T47D (cell line): ENCODE measurements at regions not wholly inside any gene's neighbourhood (a gene's known extent, or its start where the extent isn't known, plus 50 kb on each side); places are given as distances from the start of the nearest gene placed in this dataset.
"Not testable (repeated sequence)": the region's sequence is repeated elsewhere in the genome, so short reads cannot be mapped to it uniquely, and the experiment has no call there.

Experiments used
- DNase-seq, 2 experiments: peaks; one replicate each; pipeline versions ENCODE4 v3.0.0 to v3.0.0-alpha.2; 2011 to 2012; ENCODE audit warnings: low read depth in 1 of 2, low spot score in 1 of 2
- JUND ChIP-seq: IDR thresholded peaks from 2 replicates; pipeline ENCODE4 v1.6.1; 2012; ENCODE audit warnings: low read depth
- in situ Hi-C: cut with HindIII; loops from 2 replicates; pipeline ENCODE4 v1.10.0; 2016; ENCODE audit warnings: low sequenced_read_pairs, low pct_unique_long_range_greater_than_20kb

GRCh38 chr11:112658431-112658878 lies 302.8 kb upstream of the NCAM1 start:
- in situ Hi-C loops, result no loop called here
- no peak for TF ChIP-seq JUND
- DNase-seq, result no peak

- in situ Hi-C loops, result no loop called here
- no peak for DNase-seq
- TF ChIP-seq JUND, result no peak
Measured at GRCh38 chr11:112661146-112661545, 300.1 kb upstream of the NCAM1 start.

- TF ChIP-seq JUND, result no peak
- in situ Hi-C loops, result no loop called here
- no peak for DNase-seq
Measured at GRCh38 chr11:112661571-112661970, 299.6 kb upstream of the NCAM1 start.

DNA sequence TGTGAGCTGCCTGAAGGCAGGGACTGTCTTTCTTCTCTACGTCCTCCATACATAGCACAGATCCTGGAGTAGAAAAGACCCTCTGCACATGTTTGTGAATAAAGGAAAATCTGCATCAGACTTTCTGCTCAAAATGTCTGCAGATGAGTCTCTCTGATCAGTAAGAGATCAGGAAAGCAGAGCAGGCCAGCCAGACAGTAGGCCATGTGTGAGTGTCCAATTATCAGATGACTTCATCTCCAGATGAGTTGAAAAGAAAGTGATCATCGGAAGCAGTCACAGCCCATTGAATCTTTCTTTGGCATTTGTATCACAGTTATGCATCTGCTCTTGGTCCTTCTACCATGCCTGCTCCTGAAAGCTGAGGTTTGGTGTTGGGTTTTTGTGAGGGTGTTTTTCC lies 298.7 kb upstream of the NCAM1 start:
- in situ Hi-C loops, result no loop called here
- TF ChIP-seq JUND, result no peak
- no peak for DNase-seq

DNA sequence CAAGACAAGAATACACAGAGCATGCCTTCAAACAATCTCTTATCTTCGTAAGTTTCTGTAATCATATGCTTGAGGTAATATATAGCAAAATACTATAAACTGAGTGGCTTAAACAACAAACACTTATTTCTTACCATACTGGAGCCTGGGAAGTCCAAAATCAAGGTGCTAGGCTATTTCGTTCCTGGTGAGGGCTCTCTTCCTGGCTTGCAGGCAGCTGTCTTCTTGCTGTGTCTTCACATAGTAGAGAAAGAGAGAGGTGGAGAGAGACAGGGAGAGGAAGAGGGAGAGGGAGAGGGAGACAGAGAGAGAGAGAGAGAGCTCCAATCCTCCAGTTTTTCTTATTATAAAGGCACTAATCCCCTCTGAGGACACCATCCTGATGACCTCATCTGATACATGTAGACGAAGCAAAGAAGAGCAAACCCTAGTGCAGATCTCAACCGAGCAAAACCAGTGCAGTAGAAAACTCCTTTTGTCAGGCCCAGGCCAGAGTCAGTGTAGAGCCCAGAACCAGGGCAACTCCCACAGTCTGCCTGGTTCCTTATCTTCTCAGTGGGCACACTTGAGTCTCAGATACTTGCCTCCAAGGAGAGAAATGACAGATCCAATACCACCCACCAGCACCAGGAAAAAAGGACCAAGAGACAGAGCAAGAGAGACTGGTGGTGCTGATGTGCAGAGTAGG lies 297.1 kb upstream of the NCAM1 start:
- DNase-seq, result no peak
- no peak for TF ChIP-seq JUND
- in situ Hi-C loops, result no loop called here

- in situ Hi-C loops, result no loop called here
- no peak for TF ChIP-seq JUND
- no peak for DNase-seq
Measured at GRCh38 chr11:112665291-112665690, 295.9 kb upstream of the NCAM1 start.

DNA sequence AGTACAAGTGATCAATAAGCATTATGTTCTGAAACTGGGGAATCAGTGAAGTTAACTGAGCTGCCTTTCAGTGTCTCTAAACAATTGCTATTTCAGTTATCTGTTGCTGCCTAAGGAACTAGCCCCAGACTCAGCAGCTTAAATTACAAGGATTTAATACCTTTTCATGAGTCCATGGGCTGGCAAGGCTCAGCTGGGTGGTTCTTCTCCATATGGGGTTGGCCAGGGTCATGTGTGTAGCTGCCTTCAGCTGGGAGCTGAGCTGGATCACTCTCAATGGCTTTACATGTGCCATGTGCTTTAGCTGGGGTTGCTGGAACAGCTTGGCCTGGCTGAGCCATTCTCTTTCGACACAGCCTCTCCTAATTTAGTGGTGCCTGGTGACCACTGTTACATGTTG lies 295.0 kb upstream of the NCAM1 start:
- in situ Hi-C loops, result no loop called here
- no peak for DNase-seq
- TF ChIP-seq JUND, result no peak

- no peak for DNase-seq
- in situ Hi-C loops, result no loop called here
- TF ChIP-seq JUND, result no peak
Measured at GRCh38 chr11:112670806-112671570, 290.2 kb upstream of the NCAM1 start.

DNA sequence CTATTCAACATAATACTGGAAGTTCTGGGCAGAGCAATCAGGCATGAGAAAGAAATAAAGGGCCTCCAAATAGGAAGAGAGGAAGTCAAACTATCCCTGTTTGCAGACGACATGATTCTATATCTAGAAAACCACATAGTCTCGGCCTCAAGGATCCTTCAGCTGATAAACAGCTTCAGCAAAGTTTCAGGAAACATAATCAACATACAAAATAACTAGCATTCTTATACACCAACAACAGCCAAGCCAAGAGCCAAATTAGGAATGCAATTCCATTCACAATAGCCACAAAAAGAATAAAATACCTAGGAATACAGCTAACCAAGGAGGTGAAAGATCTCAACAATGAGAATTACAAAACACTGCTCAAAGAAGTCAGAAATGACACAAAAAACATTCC lies 287.8 kb upstream of the NCAM1 start:
- in situ Hi-C loops, DNase-seq: not testable (repeated sequence)

GRCh38 chr11:112685111-112685510 lies 276.1 kb upstream of the NCAM1 start:
- DNase-seq, result no peak
- in situ Hi-C loops, result no loop called here
- no peak for TF ChIP-seq JUND

DNA sequence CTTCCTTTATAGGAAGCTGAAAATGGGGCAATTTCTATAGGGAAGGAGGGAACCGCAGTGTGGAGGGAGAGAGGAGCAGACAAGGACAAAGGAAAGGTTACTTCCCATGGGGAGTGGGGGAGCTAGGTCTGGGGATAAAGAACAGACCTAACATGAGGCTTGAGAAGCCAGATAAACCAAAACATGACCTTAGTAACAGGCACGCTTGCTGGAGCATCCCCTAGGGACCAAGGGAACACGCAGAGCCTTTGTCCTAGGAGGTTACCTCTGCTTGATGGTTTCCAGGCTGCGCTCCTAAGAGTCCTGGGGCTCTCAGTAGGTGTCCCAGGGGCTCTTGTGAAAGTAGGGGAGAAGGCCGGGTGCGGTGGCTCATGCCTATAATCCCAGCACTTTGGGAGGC lies 271.4 kb upstream of the NCAM1 start:
- in situ Hi-C loops, result no loop called here
- no peak for TF ChIP-seq JUND
- no peak for DNase-seq

DNA sequence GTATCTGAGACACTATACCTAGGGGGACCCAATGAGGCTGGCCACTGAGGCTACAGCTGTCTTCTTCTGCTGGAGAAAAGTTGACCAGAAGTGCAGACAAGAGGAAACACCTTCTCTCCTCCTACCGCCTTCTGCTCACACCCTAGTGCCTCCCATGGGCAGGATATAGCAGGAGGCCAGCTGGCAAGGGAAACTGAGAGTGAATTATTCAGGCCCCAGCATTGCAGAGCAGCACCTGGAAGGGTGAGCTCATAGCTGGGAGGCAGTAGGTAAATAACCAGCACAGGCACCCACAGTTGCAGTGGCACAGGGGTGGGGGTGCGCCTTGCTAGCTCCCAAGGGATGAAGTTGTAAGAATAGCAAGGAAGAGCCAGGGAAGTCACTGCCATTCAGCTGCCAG lies 267.4 kb upstream of the NCAM1 start:
- DNase-seq, result no peak
- in situ Hi-C loops, result no loop called here
- TF ChIP-seq JUND, result no peak

DNA sequence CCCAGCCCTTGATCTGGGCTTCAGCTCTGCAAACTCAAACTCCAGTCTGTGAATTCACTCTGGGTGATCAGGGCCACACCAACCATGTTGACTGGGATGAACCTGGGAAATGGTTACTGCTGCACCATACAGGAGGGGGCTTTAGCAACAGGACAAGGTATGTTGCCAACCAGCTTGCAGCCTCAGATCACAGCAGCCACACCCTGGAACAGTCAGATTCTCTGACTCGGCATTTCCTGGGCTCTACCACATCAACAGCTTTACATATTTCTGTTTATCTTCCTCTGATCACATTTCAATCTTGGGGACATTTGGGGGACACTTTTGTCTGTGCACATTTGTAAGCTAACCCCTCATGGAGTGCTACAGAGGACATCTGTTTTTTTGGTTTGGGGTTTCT lies 267.0 kb upstream of the NCAM1 start:
- no peak for DNase-seq

More for the DNA sequence above, 267.0 kb upstream of the NCAM1 start:
- in situ Hi-C loops, result no loop called here
- TF ChIP-seq JUND, result no peak
